Tongue (tissue), 1 donor: ENCODE measurements at regions not wholly inside any gene's neighbourhood (a gene's known extent, or its start where the extent isn't known, plus 50 kb on each side); places are given as distances from the start of the nearest gene placed in this dataset.
A peak's percentile ranks its signal among the peaks of the same experiment; 100 is the strongest.
"Not testable (repeated sequence)": the region's sequence is repeated elsewhere in the genome, so short reads cannot be mapped to it uniquely, and the experiment has no call there.

Source experiments
- DNase-seq: peaks from one replicate; pipeline ENCODE4 v3.0.0-alpha.2; 2015

GRCh38 chr5:13339093-13339492 is 605.4 kb downstream of the DNAH5 start:
- DNase-seq: no peak

GRCh38 chr5:13335026-13335425 is 609.5 kb downstream of the DNAH5 start:
- not testable (repeated sequence) for DNase-seq

GRCh38 chr5:13331585-13331984 is 612.9 kb downstream of the DNAH5 start:
- DNase-seq: no peak

GRCh38 chr5:13328316-13328715 is 616.2 kb downstream of the DNAH5 start:
- DNase-seq: no peak

GRCh38 chr5:13325765-13326164 is 618.7 kb downstream of the DNAH5 start:
- no peak for DNase-seq

GRCh38 chr5:13322769-13323168 is 621.7 kb downstream of the DNAH5 start:
- DNase-seq: no peak

- DNase-seq: no peak
These were observed 626.8 kb downstream of the DNAH5 start for GRCh38 chr5:13317654-13318053.

GRCh38 chr5:13316176-13316575 is 628.3 kb downstream of the DNAH5 start:
- no peak for DNase-seq

- DNase-seq: no peak
These were observed 637.0 kb downstream of the DNAH5 start for GRCh38 chr5:13307480-13307879.

GRCh38 chr5:13303445-13303844 is 641.0 kb downstream of the DNAH5 start:
- DNase-seq: no peak

GRCh38 chr5:13278811-13279210 is 665.7 kb downstream of the DNAH5 start:
- DNase-seq: no peak

GRCh38 chr5:13278148-13278547 is 666.3 kb downstream of the DNAH5 start:
- DNase-seq: no peak

GRCh38 chr5:13276156-13276555 is 668.3 kb downstream of the DNAH5 start:
- DNase-seq: no peak

- no peak for DNase-seq
These were observed 680.8 kb downstream of the DNAH5 start for GRCh38 chr5:13263701-13264100.

GRCh38 chr5:13253111-13253510 is 691.4 kb downstream of the DNAH5 start:
- no peak for DNase-seq

- no peak for DNase-seq
These were observed 691.8 kb downstream of the DNAH5 start for GRCh38 chr5:13252699-13253098.

GRCh38 chr5:13251623-13252376 is 692.7 kb downstream of the DNAH5 start:
- no peak for DNase-seq

GRCh38 chr5:13250464-13251291 is 693.8 kb downstream of the DNAH5 start:
- DNase-seq: no peak

- DNase-seq: no peak
These were observed 694.6 kb downstream of the DNAH5 start for GRCh38 chr5:13249854-13250253.

- DNase-seq: peak; percentile 55
These were observed 696.2 kb downstream of the DNAH5 start for GRCh38 chr5:13248253-13248652.

- DNase-seq: no peak
These were observed 698.4 kb downstream of the DNAH5 start for GRCh38 chr5:13246053-13246452.

- no peak for DNase-seq
These were observed 700.3 kb downstream of the DNAH5 start for GRCh38 chr5:13244151-13244550.

GRCh38 chr5:13227513-13227912 is 717.0 kb downstream of the DNAH5 start:
- DNase-seq: no peak

- no peak for DNase-seq
These were observed 726.0 kb downstream of the DNAH5 start for GRCh38 chr5:13218518-13218917.
